ENCODE measurements at regions not wholly inside any gene's neighbourhood (a gene's known extent, or its start where the extent isn't known, plus 50 kb on each side); places are given as distances from the start of the nearest gene placed in this dataset.

GRCh38 chr2:58545300-58546280 lies 304.5 kb upstream of the FANCL start:
- TF ChIP-seq CTCF (IDR thresholded peaks at IDR 0.05): no peak
- TF ChIP-seq EZH2 (IDR thresholded peaks at IDR 0.05; ENCODE audit: borderline replicate concordance, insufficient read depth, low read depth, low read length, poor library complexity, severe bottlenecking): no peak
